MM.1S (cell line): ENCODE measurements at regions not wholly inside any gene's neighbourhood (a gene's known extent, or its start where the extent isn't known, plus 50 kb on each side); places are given as distances from the start of the nearest gene placed in this dataset.

ENCODE experiments used
- EZH2 ChIP-seq: fragments of 300-600 bp; sonication (generic); optimal IDR thresholded peaks from 2 replicates; pipeline ENCODE3; 2017; ENCODE audit warnings: low read depth, mild to moderate bottlenecking, antibody characterized with exemption, low read length, mixed read lengths
- EZH2phosphoT487 ChIP-seq: fragments of 300-600 bp; sonication (generic); IDR thresholded peaks from 2 replicates; pipeline ENCODE4 v1.6.1; 2018; ENCODE audit warnings: antibody characterized with exemption, low read length
- TF ChIP-seq, protein P1 (sequence below): fragments of 300-600 bp; sonication (generic); IDR thresholded peaks from 2 replicates; pipeline ENCODE4 v1.5.1; 2016; ENCODE audit warnings: antibody characterized with exemption, low read length, mixed read lengths

DNA sequence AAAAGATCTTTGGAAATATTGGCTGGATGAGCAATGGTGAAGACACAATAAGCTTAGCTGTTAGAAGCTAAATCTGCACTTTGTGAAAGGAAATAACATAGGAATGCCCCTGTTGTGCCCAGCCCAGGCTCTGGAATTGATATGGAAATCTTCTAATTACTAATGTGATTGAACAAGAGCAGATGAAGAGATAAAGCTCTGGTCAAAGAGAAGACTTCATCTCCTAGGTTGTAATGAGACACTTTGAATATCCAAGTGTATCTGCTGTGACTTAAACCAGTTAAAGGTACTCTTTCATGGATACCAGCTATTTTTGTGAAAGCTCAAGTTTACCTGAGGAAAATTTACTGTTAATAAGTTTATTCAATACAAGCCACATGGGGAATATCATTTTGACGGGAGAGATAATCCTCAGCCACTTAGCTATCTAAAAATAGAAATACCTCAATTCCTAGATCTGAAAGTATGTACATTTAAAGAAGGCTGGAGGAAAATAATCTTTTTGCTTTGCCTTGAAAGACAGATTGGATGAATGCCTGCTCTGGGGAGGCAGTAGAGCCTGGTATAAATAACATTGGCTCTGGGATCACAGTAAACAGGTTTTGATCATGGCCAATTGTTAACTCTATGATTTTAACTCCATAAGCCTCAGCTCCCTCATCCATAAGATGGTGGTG, 494.0 kb upstream of the B3GALT2 start:
- TF ChIP-seq, protein P1, sequence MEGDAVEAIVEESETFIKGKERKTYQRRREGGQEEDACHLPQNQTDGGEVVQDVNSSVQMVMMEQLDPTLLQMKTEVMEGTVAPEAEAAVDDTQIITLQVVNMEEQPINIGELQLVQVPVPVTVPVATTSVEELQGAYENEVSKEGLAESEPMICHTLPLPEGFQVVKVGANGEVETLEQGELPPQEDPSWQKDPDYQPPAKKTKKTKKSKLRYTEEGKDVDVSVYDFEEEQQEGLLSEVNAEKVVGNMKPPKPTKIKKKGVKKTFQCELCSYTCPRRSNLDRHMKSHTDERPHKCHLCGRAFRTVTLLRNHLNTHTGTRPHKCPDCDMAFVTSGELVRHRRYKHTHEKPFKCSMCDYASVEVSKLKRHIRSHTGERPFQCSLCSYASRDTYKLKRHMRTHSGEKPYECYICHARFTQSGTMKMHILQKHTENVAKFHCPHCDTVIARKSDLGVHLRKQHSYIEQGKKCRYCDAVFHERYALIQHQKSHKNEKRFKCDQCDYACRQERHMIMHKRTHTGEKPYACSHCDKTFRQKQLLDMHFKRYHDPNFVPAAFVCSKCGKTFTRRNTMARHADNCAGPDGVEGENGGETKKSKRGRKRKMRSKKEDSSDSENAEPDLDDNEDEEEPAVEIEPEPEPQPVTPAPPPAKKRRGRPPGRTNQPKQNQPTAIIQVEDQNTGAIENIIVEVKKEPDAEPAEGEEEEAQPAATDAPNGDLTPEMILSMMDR: no peak
- no peak for TF ChIP-seq EZH2
- no peak for TF ChIP-seq EZH2phosphoT487
